Omental fat pad (tissue), 3 donors: ENCODE measurements at regions not wholly inside any gene's neighbourhood (a gene's known extent, or its start where the extent isn't known, plus 50 kb on each side); places are given as distances from the start of the nearest gene placed in this dataset.
"Not testable (repeated sequence)": the region's sequence is repeated elsewhere in the genome, so short reads cannot be mapped to it uniquely, and the experiment has no call there.

ENCODE experiments used
- ATAC-seq: fragments of 150-250 bp; one replicate; pipeline ENCODE4 v1.9.1; 2016; ENCODE audit warnings: mild to moderate bottlenecking, moderate library complexity; ENCODE audit not compliant: low FRiP score
- DNase-seq: peaks from one replicate; pipeline ENCODE4 v3.0.0-alpha.2; 2019; ENCODE audit warnings: low spot score
- CTCF ChIP-seq, 3 donors: fragments of 450-650 bp; IDR thresholded peaks; one replicate each; pipeline ENCODE4 v1.5.1; 2016 to 2017; ENCODE audit warnings: antibody characterized with exemption in 3 of 3, mild to moderate bottlenecking in 3 of 3, moderate library complexity in 2 of 3

GRCh38 chrX:97909245-97909644, 1025.5 kb downstream of the RPA4 start:
- ATAC-seq (no peak), DNase-seq (no peak)
- TF ChIP-seq CTCF (IDR thresholded peaks at IDR 0.05) = no peak

GRCh38 chrX:97915390-97915789, 1031.7 kb downstream of the RPA4 start:
- ATAC-seq, DNase-seq: not testable (repeated sequence)

GRCh38 chrX:97921223-97921622, 1037.5 kb downstream of the RPA4 start:
- not testable (repeated sequence) for DNase-seq, ATAC-seq

GRCh38 chrX:97931586-97931985, 1047.9 kb downstream of the RPA4 start:
- ATAC-seq (no peak), DNase-seq (no peak)
- no peak for TF ChIP-seq CTCF (IDR thresholded peaks at IDR 0.05)

GRCh38 chrX:97936296-97936695, 1052.6 kb downstream of the RPA4 start:
- no peak for TF ChIP-seq CTCF (IDR thresholded peaks at IDR 0.05)
- ATAC-seq (no peak), DNase-seq (no peak)

- no peak for DNase-seq
- no peak for TF ChIP-seq CTCF (IDR thresholded peaks at IDR 0.05)
Observed at GRCh38 chrX:97938706-97939105, 1055.0 kb downstream of the RPA4 start.

GRCh38 chrX:97968376-97969163, 1084.9 kb downstream of the RPA4 start:
- no peak for TF ChIP-seq CTCF (IDR thresholded peaks at IDR 0.05)
- ATAC-seq (no peak), DNase-seq (no peak)

More at GRCh38 chrX:97938706-97939105, 1055.0 kb downstream of the RPA4 start:
- ATAC-seq = no peak

- no peak for DNase-seq
- ATAC-seq = no peak
- TF ChIP-seq CTCF (IDR thresholded peaks at IDR 0.05) = no peak
Observed at GRCh38 chrX:97984641-97985040, 1100.9 kb downstream of the RPA4 start.
